ENCODE measurements at regions not wholly inside any gene's neighbourhood (a gene's known extent, or its start where the extent isn't known, plus 50 kb on each side); places are given as distances from the start of the nearest gene placed in this dataset.

DNA sequence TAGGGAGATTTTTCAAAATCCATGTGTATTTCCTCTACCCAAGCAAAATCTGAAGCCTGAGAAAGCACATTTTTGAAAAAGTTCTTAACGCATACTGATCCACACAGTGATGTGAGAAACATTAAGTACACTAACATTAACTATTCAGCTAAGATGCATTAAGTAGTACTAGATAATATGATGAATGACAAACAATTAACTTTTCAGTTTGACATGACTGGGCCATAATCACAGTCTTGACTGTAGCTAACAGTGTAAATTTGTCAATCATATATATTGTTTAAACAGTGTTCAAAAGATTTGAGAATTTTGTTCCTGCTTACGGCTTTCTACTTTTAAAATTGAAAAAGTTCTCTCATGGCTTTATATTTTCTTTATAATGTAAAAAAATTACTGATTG lies 72.0 kb downstream of the CNTN3 start:
- TF ChIP-seq, protein P1, sequence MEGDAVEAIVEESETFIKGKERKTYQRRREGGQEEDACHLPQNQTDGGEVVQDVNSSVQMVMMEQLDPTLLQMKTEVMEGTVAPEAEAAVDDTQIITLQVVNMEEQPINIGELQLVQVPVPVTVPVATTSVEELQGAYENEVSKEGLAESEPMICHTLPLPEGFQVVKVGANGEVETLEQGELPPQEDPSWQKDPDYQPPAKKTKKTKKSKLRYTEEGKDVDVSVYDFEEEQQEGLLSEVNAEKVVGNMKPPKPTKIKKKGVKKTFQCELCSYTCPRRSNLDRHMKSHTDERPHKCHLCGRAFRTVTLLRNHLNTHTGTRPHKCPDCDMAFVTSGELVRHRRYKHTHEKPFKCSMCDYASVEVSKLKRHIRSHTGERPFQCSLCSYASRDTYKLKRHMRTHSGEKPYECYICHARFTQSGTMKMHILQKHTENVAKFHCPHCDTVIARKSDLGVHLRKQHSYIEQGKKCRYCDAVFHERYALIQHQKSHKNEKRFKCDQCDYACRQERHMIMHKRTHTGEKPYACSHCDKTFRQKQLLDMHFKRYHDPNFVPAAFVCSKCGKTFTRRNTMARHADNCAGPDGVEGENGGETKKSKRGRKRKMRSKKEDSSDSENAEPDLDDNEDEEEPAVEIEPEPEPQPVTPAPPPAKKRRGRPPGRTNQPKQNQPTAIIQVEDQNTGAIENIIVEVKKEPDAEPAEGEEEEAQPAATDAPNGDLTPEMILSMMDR (IDR thresholded peaks at IDR 0.05) = no peak
- TF ChIP-seq POLR2AphosphoS5 (IDR thresholded peaks at IDR 0.05) = no peak

Data from prostate gland (tissue), 2 donors.